GM19463 (cell line): ENCODE measurements at regions not wholly inside any gene's neighbourhood (a gene's known extent, or its start where the extent isn't known, plus 50 kb on each side); places are given as distances from the start of the nearest gene placed in this dataset.
A peak's percentile ranks its signal among the peaks of the same experiment; 100 is the strongest.

Experiments
- ATAC-seq: cut with Tn5 transposase; IDR thresholded peaks from one replicate; pipeline ENCODE4 v1.9.1; 2021; ENCODE audit warnings: mild to moderate bottlenecking, moderate library complexity; ENCODE audit not compliant: unreplicated experiment

DNA sequence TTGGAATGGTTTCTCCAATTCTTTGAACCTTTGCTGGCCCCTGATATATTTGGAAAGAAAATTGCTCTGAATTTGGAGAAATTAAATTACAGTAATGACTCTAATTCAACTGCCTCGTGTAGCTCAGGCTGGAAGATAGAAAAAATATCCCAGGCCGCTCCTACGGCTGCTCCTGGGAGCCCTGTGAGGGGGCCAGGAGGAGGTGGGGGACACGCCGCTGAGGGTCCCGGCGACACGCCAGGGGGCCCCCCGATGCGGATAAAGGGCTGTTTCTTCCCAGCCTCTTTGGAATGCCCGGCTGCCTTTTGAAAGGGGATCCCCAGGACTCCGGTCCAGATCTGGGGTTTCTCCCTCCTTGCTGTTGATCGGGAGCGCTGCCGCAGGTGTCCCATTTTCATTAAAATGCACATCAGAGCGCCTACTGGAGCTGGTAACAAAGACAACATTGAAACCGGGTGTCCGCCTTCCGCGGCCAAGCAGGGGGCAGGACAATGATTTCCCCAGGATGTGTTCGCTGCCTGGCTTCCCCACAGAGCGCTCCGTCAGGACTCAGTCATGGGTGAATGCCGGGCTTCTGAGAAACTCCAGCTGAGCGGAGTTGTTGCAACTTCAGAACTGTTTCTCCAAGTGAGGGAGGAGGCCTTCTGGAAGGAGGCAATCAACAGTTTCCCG, 200.1 kb upstream of the KBTBD8 start:
- ATAC-seq: no peak

DNA sequence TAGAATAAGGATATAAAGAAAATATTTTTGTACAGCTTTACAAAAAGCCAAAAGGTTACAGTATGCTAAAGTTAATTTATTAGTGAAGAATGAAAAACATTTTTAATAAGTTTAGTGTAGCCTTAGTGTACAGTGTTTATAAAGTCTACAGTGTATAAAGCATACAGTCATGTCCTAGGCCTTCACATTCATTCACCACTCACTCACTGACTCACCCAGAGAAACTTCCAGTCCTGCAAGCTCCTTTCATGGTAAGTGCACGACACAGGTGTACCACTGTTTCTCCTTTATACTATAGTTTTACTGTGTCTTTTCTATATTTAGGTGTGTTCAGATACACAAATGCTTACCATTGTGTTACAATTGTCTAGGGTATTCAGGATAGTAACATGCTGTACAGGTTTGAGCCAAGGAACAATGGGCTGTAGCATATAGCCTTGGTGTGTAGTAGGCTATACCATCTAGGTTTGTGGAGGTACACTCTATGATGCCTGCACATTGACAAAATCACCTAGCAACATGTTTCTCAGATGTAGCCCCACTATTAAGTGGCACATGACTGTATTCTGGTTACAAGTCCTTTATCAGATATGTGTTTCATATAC, 197.1 kb upstream of the KBTBD8 start:
- ATAC-seq: no peak

DNA sequence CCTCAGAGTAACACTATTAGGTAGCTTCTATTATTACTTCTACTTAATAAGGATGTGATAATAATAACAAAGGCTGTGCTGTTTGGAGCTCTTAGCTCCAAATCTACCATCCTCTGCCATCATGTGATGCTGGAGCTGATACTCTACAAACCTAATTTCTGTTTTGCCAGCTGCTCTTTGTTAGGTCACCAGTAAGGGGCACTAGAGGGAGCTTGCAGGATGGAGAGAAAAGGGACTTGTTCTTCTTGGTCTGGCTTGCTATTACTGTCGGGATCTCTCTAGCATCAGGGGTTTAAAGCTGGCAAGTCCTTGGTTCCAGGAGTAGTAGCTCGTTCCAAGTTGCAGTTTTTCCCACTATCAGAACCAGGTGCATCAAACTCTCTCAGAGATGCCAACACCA, 194.9 kb upstream of the KBTBD8 start:
- ATAC-seq: no peak

DNA sequence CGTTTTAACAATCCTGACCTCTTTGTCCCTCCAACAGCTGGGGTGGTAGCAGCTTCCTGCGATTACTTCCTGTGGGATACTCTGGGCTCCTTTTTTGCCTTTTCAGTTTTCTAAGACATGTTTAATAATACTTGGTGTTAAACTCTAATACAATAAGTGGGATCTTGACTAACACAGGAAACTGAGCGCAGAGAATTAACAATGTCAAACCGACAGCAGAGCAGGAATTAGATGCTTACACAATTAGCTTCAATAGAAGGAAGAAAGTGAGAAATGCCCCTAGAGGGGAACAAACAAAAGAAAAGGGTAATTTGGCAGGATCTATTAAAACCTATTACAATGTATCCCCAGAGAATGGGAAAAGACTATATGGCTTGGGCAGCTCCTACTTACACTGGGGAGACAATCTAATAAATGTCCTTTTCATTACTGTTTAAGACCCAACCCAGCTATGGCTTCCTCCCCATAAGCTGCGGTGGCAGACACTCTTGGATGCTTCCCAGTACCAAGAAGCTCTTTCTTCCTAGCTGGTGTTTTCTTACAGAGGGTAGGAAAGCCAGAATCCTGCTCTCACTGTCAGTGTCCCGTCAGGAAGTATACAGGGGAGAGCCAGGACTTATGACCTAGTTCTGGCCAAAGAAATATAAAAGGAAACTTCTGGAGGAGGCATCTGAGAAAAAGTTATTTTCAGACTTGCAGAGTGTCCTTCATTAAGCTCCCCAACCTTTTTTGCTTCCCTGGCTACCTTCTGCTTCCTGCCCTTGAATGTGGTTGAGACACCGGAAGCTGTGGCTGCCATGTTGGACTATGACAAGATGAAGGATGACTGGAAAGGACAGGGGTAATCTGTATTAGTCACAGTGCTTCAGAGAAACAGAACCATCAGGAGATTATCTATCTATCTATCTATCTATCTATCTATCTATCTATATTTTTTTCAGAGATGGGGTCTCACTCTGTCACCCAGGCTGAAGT, 194.1 kb upstream of the KBTBD8 start:
- no peak for ATAC-seq

DNA sequence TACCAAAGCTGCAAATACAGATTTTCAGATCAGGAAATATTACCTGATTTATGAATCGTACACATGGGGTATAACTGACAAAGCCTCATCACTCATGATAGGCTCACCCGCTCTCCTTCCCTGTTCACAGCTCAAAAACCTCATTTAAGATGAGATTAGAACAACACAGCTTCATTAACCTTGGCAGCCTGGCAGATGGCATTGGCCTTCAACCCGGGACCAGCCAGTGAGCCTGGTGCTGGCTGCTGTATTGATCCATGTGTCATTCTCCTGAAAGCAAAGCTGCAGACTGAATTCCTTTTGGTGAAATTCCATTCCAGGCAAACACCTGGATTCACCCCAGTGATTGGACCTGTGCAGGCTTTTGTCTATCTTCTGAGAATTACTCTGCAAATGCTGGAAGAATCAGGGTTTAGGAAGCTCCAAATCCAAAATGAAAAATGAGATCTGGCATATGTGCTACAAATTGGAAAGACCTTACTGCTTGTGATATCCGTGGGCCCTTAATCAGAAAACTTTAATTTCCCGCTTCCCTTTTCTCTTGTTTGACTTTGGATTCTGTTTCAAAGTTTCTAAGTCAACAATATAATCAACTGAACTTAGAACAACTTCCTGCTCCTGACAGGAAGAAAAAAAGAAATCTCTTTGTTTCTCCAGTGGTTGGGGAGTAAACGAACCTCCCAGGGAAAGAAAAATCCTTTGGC, 189.1 kb upstream of the KBTBD8 start:
- no peak for ATAC-seq

DNA sequence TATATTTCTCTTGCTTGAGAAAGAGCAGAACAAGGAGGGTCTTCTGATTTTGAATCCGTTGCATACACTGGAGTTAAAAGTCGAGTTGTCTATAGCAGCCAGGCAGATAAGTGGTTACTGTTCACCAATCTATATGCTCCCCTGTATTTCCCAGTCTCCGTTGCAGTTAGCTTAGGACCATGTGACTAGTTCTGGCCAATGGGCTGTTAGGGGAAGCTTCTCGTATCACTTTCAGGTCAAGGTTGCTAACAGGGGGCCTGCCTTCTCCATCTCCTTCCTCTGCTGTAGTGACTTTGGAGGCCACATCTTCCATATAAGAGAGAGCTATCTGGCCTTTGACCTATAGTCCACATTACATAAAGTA, 188.5 kb upstream of the KBTBD8 start:
- no peak for ATAC-seq

DNA sequence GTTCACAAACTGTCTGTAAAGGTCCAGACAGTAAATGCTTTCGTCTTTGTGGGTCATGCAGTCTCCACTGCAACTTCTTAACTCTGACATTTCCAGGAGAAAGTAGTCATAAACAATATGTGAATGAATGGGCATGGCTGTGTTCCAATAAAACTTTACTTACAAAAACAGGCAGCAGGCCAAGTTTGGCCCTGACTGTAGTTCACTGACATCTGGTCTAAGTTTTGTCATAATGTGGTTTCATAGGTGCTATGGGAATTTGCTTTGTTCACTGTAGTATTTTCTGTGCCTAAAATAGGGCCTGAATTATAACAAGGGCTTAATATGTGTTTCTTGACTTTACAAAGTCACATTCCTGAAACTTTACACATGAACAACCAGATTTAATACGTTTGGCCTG, 186.0 kb upstream of the KBTBD8 start:
- ATAC-seq: no peak

DNA sequence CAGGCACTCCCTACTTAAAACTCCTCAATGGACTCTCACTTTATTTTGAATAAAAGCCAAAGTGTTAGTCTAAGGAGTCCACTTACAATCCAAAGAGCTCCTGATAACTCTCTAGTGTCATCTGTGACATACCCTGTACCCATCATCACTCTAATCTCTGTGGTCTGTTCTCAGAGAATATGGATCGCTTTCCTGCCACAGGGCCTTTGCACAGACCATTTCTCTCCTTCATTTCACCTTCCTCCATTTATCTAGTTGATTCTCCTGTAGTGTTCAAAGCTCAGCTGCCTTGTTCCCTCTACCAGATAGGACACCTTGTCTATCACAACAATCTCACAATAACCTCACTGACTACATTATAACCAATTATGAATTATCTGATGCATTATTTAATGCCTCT, 185.4 kb upstream of the KBTBD8 start:
- no peak for ATAC-seq

DNA sequence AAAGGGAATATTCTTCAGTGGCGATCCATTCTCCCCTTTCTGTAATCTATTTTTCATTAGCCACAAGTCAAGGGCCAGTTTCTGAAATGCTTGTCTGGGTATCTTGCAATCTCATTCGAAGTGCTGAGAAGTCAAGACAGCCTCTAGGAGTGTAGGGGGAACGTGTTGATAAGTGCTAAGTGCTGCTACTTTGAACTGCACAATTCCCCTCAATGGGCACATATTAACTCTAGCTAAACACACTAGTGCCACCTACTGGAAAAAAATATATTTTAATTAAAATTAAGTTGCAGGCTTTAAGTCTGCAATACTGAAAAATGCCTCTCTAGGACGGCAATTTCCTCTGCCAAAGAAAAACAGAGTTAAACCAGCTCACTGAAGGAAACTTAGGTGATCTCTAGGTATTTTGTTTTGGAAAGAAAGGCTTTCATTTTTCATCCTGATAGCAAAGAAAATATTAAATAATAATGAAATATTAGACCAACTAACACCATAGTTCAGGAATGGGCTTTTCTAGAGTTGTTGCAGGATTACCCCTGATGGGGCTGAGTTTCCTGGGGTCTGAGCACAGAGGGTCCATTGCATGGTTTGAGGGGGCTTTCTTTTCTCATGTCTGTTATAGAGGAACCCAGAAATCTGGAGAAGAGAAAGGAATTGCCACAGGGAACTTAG, 181.9 kb upstream of the KBTBD8 start:
- ATAC-seq: no peak

DNA sequence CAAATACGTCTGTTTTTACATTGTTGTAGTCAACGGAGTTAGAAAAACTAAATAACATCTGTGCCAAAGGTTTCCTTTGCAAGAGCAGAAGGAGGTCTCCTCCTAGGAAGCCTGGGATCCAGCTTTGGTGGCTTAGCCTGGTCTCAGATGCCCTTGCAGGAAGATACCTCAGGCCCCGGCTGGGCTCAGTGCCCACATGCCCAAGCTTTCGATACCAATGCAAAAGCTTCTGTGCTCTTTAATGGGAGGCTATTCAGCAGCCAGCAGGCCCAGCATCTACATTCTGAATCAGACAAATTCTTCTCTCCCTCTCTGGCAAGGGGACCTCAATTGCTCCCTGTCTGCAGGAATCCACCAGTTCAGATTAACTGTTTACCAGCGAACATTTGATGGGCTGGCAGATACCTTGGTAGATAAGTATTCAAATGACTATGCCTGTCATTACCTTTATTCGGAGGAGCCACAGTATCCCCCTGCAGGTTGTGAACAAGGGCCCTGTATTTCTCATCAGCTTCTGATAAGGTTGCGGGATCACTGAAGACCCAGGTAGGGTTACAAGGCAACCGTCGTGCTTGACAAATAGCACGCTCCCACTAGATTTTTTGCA, 180.1 kb upstream of the KBTBD8 start:
- no peak for ATAC-seq

DNA sequence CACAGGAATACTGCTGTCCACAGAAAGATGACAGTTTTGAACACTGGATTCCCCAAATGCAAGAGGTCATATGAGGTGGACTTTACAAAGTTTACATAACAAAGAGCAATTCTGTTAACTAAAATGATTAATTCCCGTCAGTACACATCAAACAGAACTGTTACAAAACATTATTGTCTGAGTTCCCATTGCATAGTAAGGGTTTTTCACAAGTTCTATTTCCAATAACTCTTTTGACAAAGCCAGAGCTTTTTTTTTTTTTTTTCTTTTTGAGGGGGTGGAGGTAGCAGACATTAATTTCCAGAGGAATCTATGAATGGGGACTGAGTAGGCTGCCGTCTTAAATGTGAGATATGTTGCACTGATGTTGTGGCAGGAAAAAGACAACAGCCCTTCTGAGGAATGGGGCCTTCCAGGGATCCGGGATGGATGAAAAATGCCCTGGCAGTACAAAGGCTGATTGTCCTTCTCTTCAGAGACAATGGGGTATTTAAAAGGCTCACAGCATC, 178.1 kb upstream of the KBTBD8 start:
- no peak for ATAC-seq

DNA sequence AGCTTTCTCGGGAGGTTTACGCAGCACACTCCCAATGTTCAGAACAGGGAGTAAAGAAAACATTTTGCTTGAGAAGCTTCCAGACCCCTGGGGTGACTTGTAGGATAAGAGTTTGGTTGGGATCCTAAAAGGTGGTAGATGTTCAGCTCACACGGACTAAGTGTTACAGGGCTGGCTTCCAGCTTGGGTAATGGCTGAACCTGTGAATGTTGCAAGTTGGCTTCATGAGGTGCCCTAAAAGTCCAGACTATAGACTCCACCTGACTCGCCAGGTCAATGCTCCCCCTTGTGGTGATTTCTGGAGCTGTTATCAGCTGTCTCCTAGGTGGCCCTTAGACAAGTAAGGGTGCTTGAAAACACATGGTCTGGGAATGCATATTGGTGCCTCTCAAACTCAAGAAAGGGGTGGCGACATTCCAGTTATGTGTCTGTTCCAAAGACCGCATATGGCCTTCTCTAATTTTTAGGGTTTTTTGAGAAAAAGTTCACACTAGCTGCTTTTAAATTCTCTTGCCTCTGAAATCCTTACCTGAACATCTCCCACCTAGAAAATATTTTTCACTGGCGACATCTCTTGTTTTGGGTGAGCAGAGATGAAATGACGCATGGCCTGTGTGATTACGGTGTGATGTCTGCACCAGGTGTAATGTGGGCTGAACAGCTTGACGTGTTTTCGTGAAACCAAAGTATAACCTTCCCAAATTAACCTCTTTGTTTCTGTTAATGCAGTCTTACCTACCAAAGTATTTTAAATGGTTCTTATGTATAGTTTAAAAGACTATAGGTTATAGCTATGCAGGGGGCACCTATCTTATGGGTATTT, 175.7 kb upstream of the KBTBD8 start:
- peak; percentile 95 for ATAC-seq

DNA sequence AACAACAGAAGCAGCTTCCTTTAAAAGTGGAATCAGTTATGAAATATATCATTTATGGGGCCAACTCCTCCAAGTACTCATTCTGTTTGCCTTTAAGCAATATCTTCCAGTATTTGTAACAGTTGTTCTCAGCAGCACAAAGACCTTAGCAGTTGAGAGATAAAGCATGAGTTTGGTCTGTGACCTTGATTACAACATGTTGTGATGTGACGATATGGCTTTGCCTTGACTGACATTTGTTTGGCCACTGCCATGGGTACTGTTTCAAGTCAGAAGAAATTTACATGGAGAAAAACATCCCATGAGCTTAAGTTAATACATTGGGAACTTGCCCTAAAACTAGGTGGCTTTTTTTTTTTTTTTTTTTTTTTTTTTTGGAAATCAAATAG, 175.1 kb upstream of the KBTBD8 start:
- no peak for ATAC-seq

DNA sequence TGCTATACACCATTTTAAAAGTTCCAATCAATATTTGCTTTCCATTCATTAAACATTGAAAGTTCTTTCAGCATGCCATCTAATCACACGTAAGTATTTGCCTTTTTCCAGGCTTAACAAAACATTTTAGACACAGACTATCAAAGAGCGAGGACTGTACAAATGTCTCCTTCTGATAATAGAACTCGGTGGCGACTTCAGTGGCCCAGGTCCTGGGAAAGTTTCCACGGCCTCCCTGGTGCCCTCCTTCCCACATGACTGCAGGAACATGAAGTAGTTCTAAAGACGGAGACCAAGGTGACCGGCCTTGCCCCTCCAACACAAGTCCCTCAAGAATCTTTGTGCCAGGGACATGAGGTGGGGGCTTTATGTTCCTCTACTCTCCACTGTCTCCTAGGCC, 174.6 kb upstream of the KBTBD8 start:
- ATAC-seq: no peak

DNA sequence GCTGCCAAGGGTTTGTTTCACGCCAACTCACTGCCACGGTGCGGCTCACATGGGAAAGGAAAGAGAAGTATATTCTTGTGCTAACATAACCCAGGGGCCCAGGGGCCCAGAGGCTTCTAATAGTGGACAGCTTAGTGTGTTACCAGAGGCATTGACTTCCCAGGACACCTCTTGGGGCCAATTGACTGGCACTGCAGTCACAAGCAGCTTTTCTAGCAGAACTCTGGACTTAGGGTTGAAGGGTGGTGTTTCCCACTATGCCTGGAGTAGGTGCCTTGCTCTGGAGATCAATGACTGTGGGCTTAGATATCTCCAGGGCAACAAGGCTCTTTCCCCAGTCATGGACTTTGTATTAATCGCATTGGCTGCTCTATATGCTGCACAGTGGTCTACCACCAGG, 172.7 kb upstream of the KBTBD8 start:
- no peak for ATAC-seq

DNA sequence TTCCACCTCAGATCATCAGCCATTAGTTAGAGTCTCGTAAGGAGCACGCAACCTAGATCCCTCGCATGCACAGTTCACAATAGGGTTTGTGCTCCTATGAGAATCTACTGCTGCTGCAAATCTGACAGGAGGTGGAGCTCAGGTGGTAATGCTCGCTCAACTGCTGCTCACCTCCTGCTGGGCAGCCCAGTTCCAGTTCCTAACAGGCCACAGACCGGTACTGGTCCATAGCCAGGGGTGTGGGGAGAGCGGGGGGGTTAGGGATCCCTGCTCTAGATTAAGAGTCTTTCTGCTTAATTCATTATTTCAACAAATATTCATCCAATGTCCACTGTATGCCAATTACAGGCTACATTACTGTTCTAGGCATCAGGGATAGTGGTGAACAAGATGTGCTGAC, 170.4 kb upstream of the KBTBD8 start:
- no peak for ATAC-seq

DNA sequence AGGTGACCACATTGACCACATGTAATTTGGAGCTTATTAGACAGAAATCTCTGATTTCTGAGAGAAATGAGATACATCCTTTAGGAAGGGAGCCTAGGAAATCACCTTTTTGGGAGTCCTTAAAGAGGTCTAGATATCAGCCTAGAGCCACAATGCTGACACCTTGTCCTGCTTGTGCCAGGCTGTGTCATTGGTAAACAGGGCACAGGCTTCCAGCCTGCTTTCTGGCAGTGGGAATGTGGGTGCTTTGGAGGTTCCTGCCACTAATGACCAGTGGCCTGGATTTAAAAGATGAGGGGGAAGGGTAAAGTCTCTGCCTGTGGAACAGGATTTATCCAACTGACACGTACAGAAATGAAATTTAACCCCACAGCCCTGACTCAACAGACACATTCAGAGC, 169.8 kb upstream of the KBTBD8 start:
- ATAC-seq: no peak

DNA sequence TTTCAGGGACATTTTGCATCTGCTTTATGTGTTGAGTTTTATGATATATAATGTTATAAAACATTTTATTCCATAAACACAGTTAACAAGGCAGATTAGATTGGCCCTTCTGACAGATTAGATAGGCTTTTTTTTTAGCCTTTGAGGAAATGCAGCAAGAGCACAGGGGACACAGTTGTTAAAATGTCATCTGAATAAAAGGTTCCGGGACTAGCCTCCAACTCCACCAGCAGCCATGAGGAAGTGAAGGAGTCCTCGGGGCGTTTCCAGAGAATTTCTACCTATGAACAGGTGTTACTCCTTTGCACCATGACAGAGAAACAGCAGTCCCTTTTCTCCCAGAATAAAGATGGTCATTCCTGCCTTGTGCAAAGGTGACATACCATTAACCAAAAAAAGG, 167.8 kb upstream of the KBTBD8 start:
- no peak for ATAC-seq

DNA sequence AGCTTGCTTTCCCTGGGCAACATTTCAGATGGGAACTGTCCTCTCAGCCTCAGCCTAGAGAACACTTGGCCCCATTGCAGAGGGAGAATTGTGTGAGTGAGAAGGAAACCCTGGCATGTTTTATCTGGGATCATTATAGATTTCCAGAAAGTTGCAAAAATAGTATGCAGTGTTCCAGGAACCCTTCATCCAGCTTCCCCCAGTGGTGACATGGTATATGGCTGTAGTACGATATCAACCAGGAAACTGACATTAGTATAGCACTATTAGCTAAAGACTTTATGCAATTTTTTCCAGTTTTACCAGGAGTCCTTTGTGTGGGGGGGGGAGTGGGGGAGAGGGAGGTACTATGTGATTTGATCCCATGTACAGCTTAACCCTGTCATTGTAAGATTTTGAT, 166.2 kb upstream of the KBTBD8 start:
- ATAC-seq: no peak
